ENCODE measurements at regions not wholly inside any gene's neighbourhood (a gene's known extent, or its start where the extent isn't known, plus 50 kb on each side); places are given as distances from the start of the nearest gene placed in this dataset.
"Not testable (repeated sequence)": the region's sequence is repeated elsewhere in the genome, so short reads cannot be mapped to it uniquely, and the experiment has no call there.

DNA sequence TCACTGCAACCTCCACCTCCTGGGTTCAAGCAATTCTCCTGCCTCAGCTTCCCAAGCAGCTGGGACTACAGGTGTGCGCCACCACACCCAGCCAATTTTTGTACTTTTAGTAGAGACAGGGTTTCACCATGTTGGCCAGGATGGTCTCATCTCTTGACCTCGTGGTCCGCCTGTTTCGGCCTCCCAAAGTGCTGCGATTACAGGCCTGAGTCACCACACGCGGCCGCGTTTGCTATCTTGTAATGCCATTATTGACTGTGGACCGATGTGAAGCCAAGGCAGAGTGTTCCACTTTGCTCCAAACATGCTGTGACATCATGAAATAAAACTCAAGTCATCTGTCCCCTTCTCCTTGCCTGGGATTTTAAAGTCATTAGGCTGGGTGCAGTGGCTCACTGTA is 72.1 kb upstream of the CHD2 start:
- TF ChIP-seq, protein P1, sequence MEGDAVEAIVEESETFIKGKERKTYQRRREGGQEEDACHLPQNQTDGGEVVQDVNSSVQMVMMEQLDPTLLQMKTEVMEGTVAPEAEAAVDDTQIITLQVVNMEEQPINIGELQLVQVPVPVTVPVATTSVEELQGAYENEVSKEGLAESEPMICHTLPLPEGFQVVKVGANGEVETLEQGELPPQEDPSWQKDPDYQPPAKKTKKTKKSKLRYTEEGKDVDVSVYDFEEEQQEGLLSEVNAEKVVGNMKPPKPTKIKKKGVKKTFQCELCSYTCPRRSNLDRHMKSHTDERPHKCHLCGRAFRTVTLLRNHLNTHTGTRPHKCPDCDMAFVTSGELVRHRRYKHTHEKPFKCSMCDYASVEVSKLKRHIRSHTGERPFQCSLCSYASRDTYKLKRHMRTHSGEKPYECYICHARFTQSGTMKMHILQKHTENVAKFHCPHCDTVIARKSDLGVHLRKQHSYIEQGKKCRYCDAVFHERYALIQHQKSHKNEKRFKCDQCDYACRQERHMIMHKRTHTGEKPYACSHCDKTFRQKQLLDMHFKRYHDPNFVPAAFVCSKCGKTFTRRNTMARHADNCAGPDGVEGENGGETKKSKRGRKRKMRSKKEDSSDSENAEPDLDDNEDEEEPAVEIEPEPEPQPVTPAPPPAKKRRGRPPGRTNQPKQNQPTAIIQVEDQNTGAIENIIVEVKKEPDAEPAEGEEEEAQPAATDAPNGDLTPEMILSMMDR (IDR thresholded peaks at IDR 0.05) = not testable (repeated sequence)
- TF ChIP-seq EP300, POLR2AphosphoS5 (IDR thresholded peaks at IDR 0.05): not testable (repeated sequence)

Data from esophagus muscularis mucosa (tissue), 4 donors.